WTC11 (cell line): ENCODE measurements at regions not wholly inside any gene's neighbourhood (a gene's known extent, or its start where the extent isn't known, plus 50 kb on each side); places are given as distances from the start of the nearest gene placed in this dataset.

Experiments
- ATAC-seq: fragments of 200-7000 bp; cut with Tn5 transposase; 2 replicates; pipeline ENCODE4 v1.10.0; 2021; ENCODE audit warnings: mild to moderate bottlenecking, moderate library complexity
- CTCF ChIA-PET: fragments of 300-600 bp; sonication (Branson Sonifier 250); formaldehyde crosslinking; loops from one replicate; lab custom pipeline; 2021; ENCODE audit warnings: antibody characterized with exemption; lab: Charles Lee
- POLR2A ChIA-PET: fragments of 350-600 bp; sonication (Branson Sonifier 250); formaldehyde crosslinking; loops from one replicate; lab custom pipeline; 2021; ENCODE audit warnings: antibody characterized with exemption; lab: Charles Lee
- DNase-seq: peaks from one replicate; pipeline ENCODE4 v3.0.0; 2021; ENCODE audit warnings: low spot score
- H3K27ac Mint-ChIP-seq: 2 replicates; pipeline ENCODE4 v1.8.0; 2021; ENCODE audit warnings: mixed read lengths
- H3K27me3 Mint-ChIP-seq: 2 replicates; pipeline ENCODE4 v1.8.0; 2021; ENCODE audit warnings: low read depth, mild to moderate bottlenecking, moderate library complexity, mixed read lengths
- H3K36me3 Mint-ChIP-seq: 2 replicates; pipeline ENCODE4 v1.8.0; 2021; ENCODE audit warnings: mixed read lengths
- H3K4me1 Mint-ChIP-seq: 2 replicates; pipeline ENCODE4 v1.8.0; 2022; ENCODE audit warnings: mixed read lengths
- H3K4me3 Mint-ChIP-seq: 2 replicates; pipeline ENCODE4 v1.8.0; 2021; ENCODE audit warnings: mild to moderate bottlenecking, moderate library complexity, mixed read lengths
- H3K9me3 Mint-ChIP-seq: 2 replicates; pipeline ENCODE4 v1.8.0; 2021; ENCODE audit warnings: mixed read lengths
- CREB1 ChIP-seq: sonication (generic); formaldehyde crosslinking; IDR thresholded peaks from 2 replicates; pipeline ENCODE4 v1.8.0; 2023; ENCODE audit warnings: mild to moderate bottlenecking, missing genetic modification reagents
- ETV6 ChIP-seq: sonication (generic); formaldehyde crosslinking; IDR thresholded peaks from 2 replicates; pipeline ENCODE4 v1.8.1; 2022; ENCODE audit warnings: mild to moderate bottlenecking, missing genetic modification reagents
- FOXJ3 ChIP-seq: sonication (generic); formaldehyde crosslinking; IDR thresholded peaks from 2 replicates; pipeline ENCODE4 v1.9.0; 2021; ENCODE audit warnings: missing genetic modification reagents, mild to moderate bottlenecking, borderline replicate concordance
- GRHL2 ChIP-seq: fragments of 250-450 bp; sonication (Bioruptor Pico); IDR thresholded peaks from 2 replicates; pipeline ENCODE4 v1.8.0; 2022; ENCODE audit warnings: mild to moderate bottlenecking, moderate library complexity; ENCODE audit not compliant: insufficient replicate concordance, severe bottlenecking
- GTF2I ChIP-seq: fragments of 250-450 bp; sonication (Bioruptor Pico); conservative IDR thresholded peaks from 2 replicates; pipeline ENCODE4 v1.4.0; 2021; ENCODE audit warnings: mild to moderate bottlenecking
- HMGA2 ChIP-seq: fragments of 250-450 bp; sonication (Bioruptor Pico); IDR thresholded peaks from 2 replicates; pipeline ENCODE4 v1.4.0; 2021; ENCODE audit warnings: mild to moderate bottlenecking, moderate library complexity
- NFATC4 ChIP-seq: fragments of 250-450 bp; sonication (Bioruptor Pico); IDR thresholded peaks from 2 replicates; pipeline ENCODE4 v1.9.0; 2021; ENCODE audit warnings: mild to moderate bottlenecking
- NR1H2 ChIP-seq: sonication (generic); formaldehyde crosslinking; IDR thresholded peaks from 2 replicates; pipeline ENCODE4 v1.9.0; 2021; ENCODE audit warnings: mild to moderate bottlenecking, moderate library complexity, missing genetic modification reagents
- NR3C1 ChIP-seq: sonication (generic); formaldehyde crosslinking; conservative IDR thresholded peaks from 2 replicates; pipeline ENCODE4 v1.8.1; 2023; ENCODE audit warnings: low read depth, mild to moderate bottlenecking, missing genetic modification reagents
- SMAD4 ChIP-seq: sonication (generic); formaldehyde crosslinking; IDR thresholded peaks from 2 replicates; pipeline ENCODE4 v1.8.0; 2022; ENCODE audit warnings: mild to moderate bottlenecking, missing genetic modification reagents
- TCF7 ChIP-seq: sonication (generic); formaldehyde crosslinking; IDR thresholded peaks from 2 replicates; pipeline ENCODE4 v1.8.0; 2022; ENCODE audit warnings: mild to moderate bottlenecking, low read depth, missing genetic modification reagents, moderate library complexity
- ZNF232 ChIP-seq: sonication (generic); formaldehyde crosslinking; IDR thresholded peaks from 2 replicates; pipeline ENCODE4 v1.8.0; 2022; ENCODE audit warnings: mild to moderate bottlenecking, missing genetic modification reagents
- ZNF317 ChIP-seq: sonication (generic); formaldehyde crosslinking; IDR thresholded peaks from 2 replicates; pipeline ENCODE4 v1.8.1; 2023; ENCODE audit warnings: low read depth, mild to moderate bottlenecking, moderate library complexity, missing genetic modification reagents, borderline replicate concordance
- ZNF416 ChIP-seq: fragments of 250-450 bp; sonication (Bioruptor Pico); IDR thresholded peaks from 2 replicates; pipeline ENCODE4 v1.9.0; 2021; ENCODE audit warnings: mild to moderate bottlenecking, inconsistent platforms
- TF ChIP-seq, protein P1 (sequence below): fragments of 250-450 bp; sonication (Bioruptor Pico); IDR thresholded peaks from 2 replicates; pipeline ENCODE4 v1.9.0; 2021; ENCODE audit warnings: mild to moderate bottlenecking, borderline replicate concordance
- TF ChIP-seq, protein P2 (sequence below): sonication (generic); formaldehyde crosslinking; IDR thresholded peaks from 2 replicates; pipeline ENCODE4 v1.8.0; 2022; ENCODE audit warnings: missing genetic modification reagents
- TF ChIP-seq, protein P3 (sequence below): fragments of 250-450 bp; sonication (Bioruptor Pico); IDR thresholded peaks from 2 replicates; pipeline ENCODE4 v1.8.0; 2021; ENCODE audit warnings: mild to moderate bottlenecking
- TF ChIP-seq, protein P4 (sequence below): sonication (generic); formaldehyde crosslinking; IDR thresholded peaks from 2 replicates; pipeline ENCODE4 v1.8.1; 2022; ENCODE audit warnings: low read depth, mild to moderate bottlenecking, moderate library complexity, missing genetic modification reagents, borderline replicate concordance
- TF ChIP-seq, protein P5 (sequence below): sonication (generic); formaldehyde crosslinking; conservative IDR thresholded peaks from 2 replicates; pipeline ENCODE4 v1.8.1; 2022; ENCODE audit warnings: mild to moderate bottlenecking, missing genetic modification reagents

DNA sequence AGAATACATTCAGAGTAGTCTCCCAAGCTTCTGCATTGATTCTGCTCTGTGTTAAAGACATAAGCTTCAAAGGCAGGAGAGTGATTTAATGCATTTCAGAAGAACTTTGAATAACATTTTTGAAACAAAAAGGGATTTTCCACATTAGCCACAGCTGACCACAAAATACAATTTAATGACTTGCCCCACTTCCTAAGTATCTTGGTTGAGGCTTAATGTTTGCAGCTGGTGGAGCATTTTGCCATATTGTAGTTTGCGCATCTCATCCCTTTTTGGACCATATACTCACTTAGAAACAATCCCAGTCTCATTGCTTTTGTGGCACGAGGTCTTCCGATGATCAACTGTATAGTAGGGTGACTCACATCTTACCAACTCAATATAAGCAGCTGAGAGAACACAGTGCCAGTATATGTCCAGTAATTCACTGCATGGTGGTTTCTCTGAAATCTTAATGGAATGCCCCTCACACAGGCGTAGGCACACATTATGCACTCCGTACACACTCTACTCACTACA, 455.8 kb upstream of the PTGER4 start:
- H3K27ac Mint-ChIP-seq: no peak overlapping the region

DNA sequence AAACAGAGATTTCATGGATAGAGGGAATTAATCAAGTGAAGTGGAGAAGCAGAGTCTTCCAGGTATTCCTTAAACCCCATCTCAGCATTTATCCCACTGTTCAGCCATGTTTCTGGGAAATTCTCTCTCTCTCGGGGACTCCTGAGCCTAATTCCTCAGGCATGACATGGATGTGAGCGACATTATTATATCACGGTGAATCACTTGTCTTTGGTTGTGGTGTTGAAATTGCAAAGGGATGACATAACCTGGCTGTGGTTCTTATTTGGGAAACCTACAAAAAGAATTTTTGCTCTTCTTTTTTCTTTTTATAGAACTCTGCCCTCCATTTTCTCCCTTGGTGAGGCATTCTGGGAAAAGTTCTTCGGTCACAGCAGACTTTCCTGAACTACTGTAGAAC, 457.9 kb upstream of the PTGER4 start:
- Mint-ChIP-seq H3K27me3 (no peaks in the 10 kb centered on the region), H3K9me3 (peaks cover 16% of the 10 kb centered on the region), H3K4me3 (no peak overlapping the region), H3K27ac (no peak overlapping the region), H3K4me1 (peaks cover 10% of the 10 kb centered on the region), H3K36me3 (peaks cover 3% of the 10 kb centered on the region; the same call in 1 of the 2 replicates)
- POLR2A ChIA-PET: no interaction called here
- CTCF ChIA-PET: interaction anchor here (0.8 kb wide), 1 partner anchor 48 kb away, joined by 5 read pairs; no protein-coding TSS in a partner anchor
- DNase-seq: no peak
- ATAC-seq: no peak
- TF ChIP-seq, protein P1, sequence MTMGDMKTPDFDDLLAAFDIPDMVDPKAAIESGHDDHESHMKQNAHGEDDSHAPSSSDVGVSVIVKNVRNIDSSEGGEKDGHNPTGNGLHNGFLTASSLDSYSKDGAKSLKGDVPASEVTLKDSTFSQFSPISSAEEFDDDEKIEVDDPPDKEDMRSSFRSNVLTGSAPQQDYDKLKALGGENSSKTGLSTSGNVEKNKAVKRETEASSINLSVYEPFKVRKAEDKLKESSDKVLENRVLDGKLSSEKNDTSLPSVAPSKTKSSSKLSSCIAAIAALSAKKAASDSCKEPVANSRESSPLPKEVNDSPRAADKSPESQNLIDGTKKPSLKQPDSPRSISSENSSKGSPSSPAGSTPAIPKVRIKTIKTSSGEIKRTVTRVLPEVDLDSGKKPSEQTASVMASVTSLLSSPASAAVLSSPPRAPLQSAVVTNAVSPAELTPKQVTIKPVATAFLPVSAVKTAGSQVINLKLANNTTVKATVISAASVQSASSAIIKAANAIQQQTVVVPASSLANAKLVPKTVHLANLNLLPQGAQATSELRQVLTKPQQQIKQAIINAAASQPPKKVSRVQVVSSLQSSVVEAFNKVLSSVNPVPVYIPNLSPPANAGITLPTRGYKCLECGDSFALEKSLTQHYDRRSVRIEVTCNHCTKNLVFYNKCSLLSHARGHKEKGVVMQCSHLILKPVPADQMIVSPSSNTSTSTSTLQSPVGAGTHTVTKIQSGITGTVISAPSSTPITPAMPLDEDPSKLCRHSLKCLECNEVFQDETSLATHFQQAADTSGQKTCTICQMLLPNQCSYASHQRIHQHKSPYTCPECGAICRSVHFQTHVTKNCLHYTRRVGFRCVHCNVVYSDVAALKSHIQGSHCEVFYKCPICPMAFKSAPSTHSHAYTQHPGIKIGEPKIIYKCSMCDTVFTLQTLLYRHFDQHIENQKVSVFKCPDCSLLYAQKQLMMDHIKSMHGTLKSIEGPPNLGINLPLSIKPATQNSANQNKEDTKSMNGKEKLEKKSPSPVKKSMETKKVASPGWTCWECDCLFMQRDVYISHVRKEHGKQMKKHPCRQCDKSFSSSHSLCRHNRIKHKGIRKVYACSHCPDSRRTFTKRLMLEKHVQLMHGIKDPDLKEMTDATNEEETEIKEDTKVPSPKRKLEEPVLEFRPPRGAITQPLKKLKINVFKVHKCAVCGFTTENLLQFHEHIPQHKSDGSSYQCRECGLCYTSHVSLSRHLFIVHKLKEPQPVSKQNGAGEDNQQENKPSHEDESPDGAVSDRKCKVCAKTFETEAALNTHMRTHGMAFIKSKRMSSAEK: no peak
- TF ChIP-seq CREB1 (CRISPR knock-in tag): no peak
- TF ChIP-seq NFATC4 (CRISPR knock-in tag): no peak
- TF ChIP-seq, protein P2, sequence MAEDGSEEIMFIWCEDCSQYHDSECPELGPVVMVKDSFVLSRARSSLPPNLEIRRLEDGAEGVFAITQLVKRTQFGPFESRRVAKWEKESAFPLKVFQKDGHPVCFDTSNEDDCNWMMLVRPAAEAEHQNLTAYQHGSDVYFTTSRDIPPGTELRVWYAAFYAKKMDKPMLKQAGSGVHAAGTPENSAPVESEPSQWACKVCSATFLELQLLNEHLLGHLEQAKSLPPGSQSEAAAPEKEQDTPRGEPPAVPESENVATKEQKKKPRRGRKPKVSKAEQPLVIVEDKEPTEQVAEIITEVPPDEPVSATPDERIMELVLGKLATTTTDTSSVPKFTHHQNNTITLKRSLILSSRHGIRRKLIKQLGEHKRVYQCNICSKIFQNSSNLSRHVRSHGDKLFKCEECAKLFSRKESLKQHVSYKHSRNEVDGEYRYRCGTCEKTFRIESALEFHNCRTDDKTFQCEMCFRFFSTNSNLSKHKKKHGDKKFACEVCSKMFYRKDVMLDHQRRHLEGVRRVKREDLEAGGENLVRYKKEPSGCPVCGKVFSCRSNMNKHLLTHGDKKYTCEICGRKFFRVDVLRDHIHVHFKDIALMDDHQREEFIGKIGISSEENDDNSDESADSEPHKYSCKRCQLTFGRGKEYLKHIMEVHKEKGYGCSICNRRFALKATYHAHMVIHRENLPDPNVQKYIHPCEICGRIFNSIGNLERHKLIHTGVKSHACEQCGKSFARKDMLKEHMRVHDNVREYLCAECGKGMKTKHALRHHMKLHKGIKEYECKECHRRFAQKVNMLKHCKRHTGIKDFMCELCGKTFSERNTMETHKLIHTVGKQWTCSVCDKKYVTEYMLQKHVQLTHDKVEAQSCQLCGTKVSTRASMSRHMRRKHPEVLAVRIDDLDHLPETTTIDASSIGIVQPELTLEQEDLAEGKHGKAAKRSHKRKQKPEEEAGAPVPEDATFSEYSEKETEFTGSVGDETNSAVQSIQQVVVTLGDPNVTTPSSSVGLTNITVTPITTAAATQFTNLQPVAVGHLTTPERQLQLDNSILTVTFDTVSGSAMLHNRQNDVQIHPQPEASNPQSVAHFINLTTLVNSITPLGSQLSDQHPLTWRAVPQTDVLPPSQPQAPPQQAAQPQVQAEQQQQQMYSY (CRISPR knock-in tag): no peak
- no peak for TF ChIP-seq SMAD4 (CRISPR knock-in tag)
- TF ChIP-seq NR1H2 (CRISPR knock-in tag): no peak
- TF ChIP-seq, protein P3, sequence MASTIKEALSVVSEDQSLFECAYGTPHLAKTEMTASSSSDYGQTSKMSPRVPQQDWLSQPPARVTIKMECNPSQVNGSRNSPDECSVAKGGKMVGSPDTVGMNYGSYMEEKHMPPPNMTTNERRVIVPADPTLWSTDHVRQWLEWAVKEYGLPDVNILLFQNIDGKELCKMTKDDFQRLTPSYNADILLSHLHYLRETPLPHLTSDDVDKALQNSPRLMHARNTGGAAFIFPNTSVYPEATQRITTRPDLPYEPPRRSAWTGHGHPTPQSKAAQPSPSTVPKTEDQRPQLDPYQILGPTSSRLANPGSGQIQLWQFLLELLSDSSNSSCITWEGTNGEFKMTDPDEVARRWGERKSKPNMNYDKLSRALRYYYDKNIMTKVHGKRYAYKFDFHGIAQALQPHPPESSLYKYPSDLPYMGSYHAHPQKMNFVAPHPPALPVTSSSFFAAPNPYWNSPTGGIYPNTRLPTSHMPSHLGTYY (CRISPR knock-in tag): no peak
- TF ChIP-seq GTF2I (CRISPR knock-in tag): no peak
- TF ChIP-seq ZNF317 (CRISPR knock-in tag): no peak
- TF ChIP-seq NR3C1 (CRISPR knock-in tag): no peak
- no peak for TF ChIP-seq ZNF232 (CRISPR knock-in tag)
- TF ChIP-seq TCF7 (CRISPR knock-in tag): no peak
- TF ChIP-seq HMGA2 (CRISPR knock-in tag): no peak
- no peak for TF ChIP-seq ETV6 (CRISPR knock-in tag)
- TF ChIP-seq, protein P4, sequence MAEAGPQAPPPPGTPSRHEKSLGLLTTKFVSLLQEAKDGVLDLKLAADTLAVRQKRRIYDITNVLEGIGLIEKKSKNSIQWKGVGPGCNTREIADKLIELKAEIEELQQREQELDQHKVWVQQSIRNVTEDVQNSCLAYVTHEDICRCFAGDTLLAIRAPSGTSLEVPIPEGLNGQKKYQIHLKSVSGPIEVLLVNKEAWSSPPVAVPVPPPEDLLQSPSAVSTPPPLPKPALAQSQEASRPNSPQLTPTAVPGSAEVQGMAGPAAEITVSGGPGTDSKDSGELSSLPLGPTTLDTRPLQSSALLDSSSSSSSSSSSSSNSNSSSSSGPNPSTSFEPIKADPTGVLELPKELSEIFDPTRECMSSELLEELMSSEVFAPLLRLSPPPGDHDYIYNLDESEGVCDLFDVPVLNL (CRISPR knock-in tag): no peak

More for the DNA sequence above, 455.8 kb upstream of the PTGER4 start:
- Mint-ChIP-seq H3K4me3 (no peak overlapping the region), H3K4me1 (peaks cover 15% of the 10 kb centered on the region), H3K27me3 (no peaks in the 10 kb centered on the region), H3K36me3 (no peaks in the 10 kb centered on the region), H3K9me3 (peaks cover 6% of the 10 kb centered on the region)
- ChIA-PET POLR2A (no interaction called here), CTCF (no interaction called here)
- TF ChIP-seq FOXJ3 (CRISPR knock-in tag) (no peak), GRHL2 (CRISPR knock-in tag) (no peak), ZNF416 (CRISPR knock-in tag) (no peak)
- TF ChIP-seq, protein P5, sequence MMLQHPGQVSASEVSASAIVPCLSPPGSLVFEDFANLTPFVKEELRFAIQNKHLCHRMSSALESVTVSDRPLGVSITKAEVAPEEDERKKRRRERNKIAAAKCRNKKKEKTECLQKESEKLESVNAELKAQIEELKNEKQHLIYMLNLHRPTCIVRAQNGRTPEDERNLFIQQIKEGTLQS (CRISPR knock-in tag): no peak
- no peak for DNase-seq
- ATAC-seq: no peak
